ENCODE measurements at regions not wholly inside any gene's neighbourhood (a gene's known extent, or its start where the extent isn't known, plus 50 kb on each side); places are given as distances from the start of the nearest gene placed in this dataset.
"Not testable (repeated sequence)": the region's sequence is repeated elsewhere in the genome, so short reads cannot be mapped to it uniquely, and the experiment has no call there.

- not testable (repeated sequence) for TF ChIP-seq CTCF (IDR thresholded peaks at IDR 0.05; ENCODE audit: borderline replicate concordance, extremely low read depth, low read length, poor library complexity, severe bottlenecking); EZH2 (IDR thresholded peaks at IDR 0.05; ENCODE audit: borderline replicate concordance, low read depth, low read length, severe bottlenecking)
These were observed 60.6 kb upstream of the CTSV start for GRCh38 chr9:97099540-97099939.

Data from DND-41 (cell line).